ENCODE measurements at regions not wholly inside any gene's neighbourhood (a gene's known extent, or its start where the extent isn't known, plus 50 kb on each side); places are given as distances from the start of the nearest gene placed in this dataset.

DNA sequence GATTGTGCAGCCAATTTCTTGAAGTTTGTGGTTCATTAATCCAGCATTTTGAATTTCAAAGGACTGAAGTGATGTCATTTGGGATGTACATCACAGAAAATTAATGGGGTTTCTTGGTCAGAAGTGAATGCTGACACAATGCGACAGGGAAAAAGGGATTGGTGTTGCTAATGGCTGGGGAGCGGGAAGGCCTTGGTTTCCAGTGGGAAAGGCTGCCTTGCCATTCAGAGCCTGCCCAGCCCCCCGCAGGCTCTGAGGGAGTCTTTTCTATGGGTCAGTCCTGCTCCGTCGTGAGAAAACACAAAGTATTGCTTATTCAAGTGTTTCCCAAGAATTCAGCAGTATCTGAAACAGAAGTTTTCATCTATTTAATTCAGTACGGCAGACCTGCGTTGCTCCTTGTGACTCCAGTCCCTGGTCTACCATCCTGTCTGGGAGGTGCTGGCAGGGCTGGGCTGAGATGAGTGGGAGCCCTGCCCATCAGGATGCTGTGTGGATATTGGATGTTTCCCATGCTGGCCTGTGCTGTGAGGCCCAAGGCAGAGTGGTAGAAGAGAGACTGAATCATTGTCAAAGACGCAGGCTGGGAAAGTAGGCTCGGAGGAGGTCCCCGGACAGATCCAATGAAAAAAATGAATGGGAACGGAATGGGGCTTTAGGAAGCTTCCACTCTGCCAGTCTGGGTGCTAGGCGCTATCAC is 111.2 kb upstream of the KLHL25 start:
- Histone ChIP-seq H3K4me1 (ENCODE audit: insufficient read depth, insufficient read length) (peaks cover 5% of the 10 kb centered on the region), H3K9me3 (ENCODE audit: insufficient read depth, low read length) (no peaks in the 10 kb centered on the region), H3K36me3 (ENCODE audit: insufficient read depth, insufficient read length, low read length) (no peaks in the 10 kb centered on the region), H3K27me3 (ENCODE audit: insufficient read depth, insufficient read length) (no peaks in the 10 kb centered on the region), H3K4me3 (ENCODE audit: insufficient read length, low read depth) (no peak overlapping the region), H3K9ac (ENCODE audit: insufficient read length, low read depth) (no peak overlapping the region)
- DNase-seq (ENCODE audit: low read depth, low spot score), result no peak
- TF ChIP-seq ZNF274 (IDR thresholded peaks at IDR 0.05; ENCODE audit: low read depth, low read length) (no peak), YY1 (IDR thresholded peaks at IDR 0.05; ENCODE audit: insufficient read depth, insufficient read length) (no peak), SUZ12 (IDR thresholded peaks at IDR 0.05; ENCODE audit: extremely low read depth, insufficient read depth, insufficient read length) (no peak)

DNA sequence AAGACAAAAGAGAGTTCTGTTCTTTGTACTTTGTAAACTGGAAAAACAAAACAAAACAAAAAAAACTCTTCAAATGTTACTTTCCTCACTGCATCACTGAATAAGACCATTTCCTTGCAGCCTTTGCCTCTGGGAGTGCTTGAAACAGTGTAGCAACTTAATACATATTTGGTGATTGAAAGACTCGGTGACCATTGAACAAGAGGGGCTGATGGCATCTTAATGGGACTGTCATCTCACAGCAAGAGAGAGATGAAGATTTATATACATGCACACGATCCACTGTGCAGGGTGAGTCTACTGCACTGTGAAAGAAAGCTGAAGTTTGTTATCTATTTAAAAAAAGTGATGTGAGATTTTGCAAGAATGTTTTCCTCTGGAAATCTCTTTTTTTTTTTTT is 111.9 kb upstream of the KLHL25 start:
- DNase-seq (ENCODE audit: low read depth, low spot score), result no peak
- no peak for TF ChIP-seq SUZ12 (IDR thresholded peaks at IDR 0.05; ENCODE audit: extremely low read depth, insufficient read depth, insufficient read length)
- no peak for TF ChIP-seq YY1 (IDR thresholded peaks at IDR 0.05; ENCODE audit: insufficient read depth, insufficient read length)
- no peak for TF ChIP-seq ZNF274 (IDR thresholded peaks at IDR 0.05; ENCODE audit: low read depth, low read length)
- no peak overlapping the region for H3K9ac ChIP-seq (ENCODE audit: insufficient read length, low read depth)

DNA sequence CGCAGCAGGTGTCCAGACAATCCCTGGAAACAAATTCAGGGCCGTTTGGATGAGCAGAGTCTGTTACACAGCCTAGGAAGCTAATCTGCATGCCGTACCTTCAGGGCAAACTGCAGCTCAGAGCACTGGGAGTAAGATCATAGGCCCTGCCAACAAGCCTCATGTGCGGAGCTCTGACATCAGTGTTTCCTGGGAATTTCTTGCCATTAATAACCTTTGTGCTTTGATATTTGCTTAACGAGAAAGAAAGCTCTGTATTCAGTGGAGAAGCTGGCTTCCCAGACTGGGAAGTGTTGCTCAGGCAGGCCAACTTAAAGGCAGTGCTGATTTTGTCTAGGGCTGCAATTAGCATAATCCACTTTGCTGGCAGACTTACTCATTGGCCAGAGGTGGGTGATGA is 116.1 kb upstream of the KLHL25 start:
- TF ChIP-seq ZNF274 (IDR thresholded peaks at IDR 0.05; ENCODE audit: low read depth, low read length), result no peak
- TF ChIP-seq SUZ12 (IDR thresholded peaks at IDR 0.05; ENCODE audit: extremely low read depth, insufficient read depth, insufficient read length), result no peak
- TF ChIP-seq YY1 (IDR thresholded peaks at IDR 0.05; ENCODE audit: insufficient read depth, insufficient read length), result no peak
- Histone ChIP-seq H3K9me3 (ENCODE audit: insufficient read depth, low read length) (no peaks in the 10 kb centered on the region), H3K27me3 (ENCODE audit: insufficient read depth, insufficient read length) (no peaks in the 10 kb centered on the region), H3K4me1 (ENCODE audit: insufficient read depth, insufficient read length) (peaks cover 3% of the 10 kb centered on the region), H3K9ac (ENCODE audit: insufficient read length, low read depth) (no peak overlapping the region), H3K4me3 (ENCODE audit: insufficient read length, low read depth) (no peak overlapping the region), H3K36me3 (ENCODE audit: insufficient read depth, insufficient read length, low read length) (no peaks in the 10 kb centered on the region)
- no peak for DNase-seq (ENCODE audit: low read depth, low spot score)

More for the DNA sequence above, 111.9 kb upstream of the KLHL25 start:
- no peak overlapping the region for H3K4me3 ChIP-seq (ENCODE audit: insufficient read length, low read depth)
- peaks cover 5% of the 10 kb centered on the region for H3K4me1 ChIP-seq (ENCODE audit: insufficient read depth, insufficient read length)
- H3K9me3 ChIP-seq (ENCODE audit: insufficient read depth, low read length), result no peaks in the 10 kb centered on the region
- no peaks in the 10 kb centered on the region for H3K36me3 ChIP-seq (ENCODE audit: insufficient read depth, insufficient read length, low read length)
- no peaks in the 10 kb centered on the region for H3K27me3 ChIP-seq (ENCODE audit: insufficient read depth, insufficient read length)

DNA sequence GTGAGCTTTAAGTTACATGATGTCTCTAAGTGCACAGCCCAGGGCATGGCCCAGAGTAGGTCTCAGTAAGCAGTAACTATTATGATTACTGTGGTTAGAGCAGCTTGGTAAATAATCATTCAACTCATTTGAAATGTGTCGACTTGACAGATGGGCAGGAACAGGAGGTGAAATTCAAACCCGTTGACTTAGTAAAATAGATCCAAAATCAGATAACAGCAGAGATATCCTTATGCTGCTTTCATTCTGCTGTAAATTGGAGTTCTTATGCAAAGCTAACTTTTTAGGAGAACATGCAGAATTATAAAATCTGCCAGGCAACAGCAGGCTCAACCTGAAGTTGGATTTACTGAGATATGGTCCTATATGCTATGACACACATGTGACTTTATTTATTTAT is 118.7 kb upstream of the KLHL25 start:
- H3K27me3 ChIP-seq (ENCODE audit: insufficient read depth, insufficient read length), result no peaks in the 10 kb centered on the region
- DNase-seq (ENCODE audit: low read depth, low spot score), result no peak
- no peak for TF ChIP-seq ZNF274 (IDR thresholded peaks at IDR 0.05; ENCODE audit: low read depth, low read length)
- no peak for TF ChIP-seq YY1 (IDR thresholded peaks at IDR 0.05; ENCODE audit: insufficient read depth, insufficient read length)
- TF ChIP-seq SUZ12 (IDR thresholded peaks at IDR 0.05; ENCODE audit: extremely low read depth, insufficient read depth, insufficient read length), result no peak
- H3K36me3 ChIP-seq (ENCODE audit: insufficient read depth, insufficient read length, low read length), result no peaks in the 10 kb centered on the region
- peaks cover 15% of the 10 kb centered on the region; the same call in 1 of the 2 replicates for H3K9me3 ChIP-seq (ENCODE audit: insufficient read depth, low read length)
- no peak overlapping the region for H3K4me3 ChIP-seq (ENCODE audit: insufficient read length, low read depth)
- no peaks in the 10 kb centered on the region for H3K4me1 ChIP-seq (ENCODE audit: insufficient read depth, insufficient read length)
- no peak overlapping the region for H3K9ac ChIP-seq (ENCODE audit: insufficient read length, low read depth)

DNA sequence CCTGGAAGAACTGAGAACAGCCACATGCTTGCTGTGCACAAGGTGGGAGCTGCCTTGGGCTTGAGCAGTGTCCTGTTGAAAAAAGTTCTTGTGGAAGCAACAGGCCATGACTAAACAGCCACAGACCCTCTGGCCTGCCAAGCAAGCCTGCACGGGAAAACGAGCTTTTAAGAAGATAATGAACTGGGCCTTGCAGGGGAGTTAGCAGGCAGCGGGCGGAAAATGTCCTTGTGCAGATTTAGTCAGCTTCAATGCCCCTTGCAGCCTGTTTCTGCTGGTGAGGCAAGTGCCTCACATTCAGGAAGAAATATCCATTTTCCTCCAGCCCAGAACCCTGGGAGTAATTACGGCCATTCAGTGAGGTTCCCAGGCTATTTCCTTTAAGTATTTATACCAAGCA is 126.2 kb upstream of the KLHL25 start:
- no peak overlapping the region for H3K4me3 ChIP-seq (ENCODE audit: insufficient read length, low read depth)
- DNase-seq (ENCODE audit: low read depth, low spot score), result no peak
- H3K9me3 ChIP-seq (ENCODE audit: insufficient read depth, low read length), result peaks cover 15% of the 10 kb centered on the region; the same call in 1 of the 2 replicates
- peaks cover 2% of the 10 kb centered on the region for H3K4me1 ChIP-seq (ENCODE audit: insufficient read depth, insufficient read length)
- H3K36me3 ChIP-seq (ENCODE audit: insufficient read depth, insufficient read length, low read length), result no peaks in the 10 kb centered on the region
- no peak for TF ChIP-seq SUZ12 (IDR thresholded peaks at IDR 0.05; ENCODE audit: extremely low read depth, insufficient read depth, insufficient read length)
- H3K27me3 ChIP-seq (ENCODE audit: insufficient read depth, insufficient read length), result peaks cover 7% of the 10 kb centered on the region
- no peak overlapping the region for H3K9ac ChIP-seq (ENCODE audit: insufficient read length, low read depth)

DNA sequence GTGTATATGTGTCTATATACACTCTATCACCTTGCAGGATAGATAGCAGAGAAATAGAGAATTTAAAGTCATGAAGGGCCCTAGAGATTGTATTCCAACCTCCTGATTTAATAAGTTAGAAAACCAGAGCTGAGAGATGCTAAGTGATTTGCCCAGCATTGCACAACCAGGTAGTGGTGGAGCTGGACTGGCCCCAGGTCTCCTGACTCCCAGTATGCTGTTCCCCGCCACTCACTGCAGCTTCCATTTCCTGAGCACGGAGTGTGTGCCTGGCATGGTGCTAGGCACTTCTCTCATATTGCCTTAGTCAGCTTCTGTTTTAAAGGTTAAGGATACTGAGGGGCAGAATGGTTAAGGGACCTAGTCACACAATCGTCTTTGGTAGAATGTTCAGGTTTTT is 129.4 kb upstream of the KLHL25 start:
- Histone ChIP-seq H3K9me3 (ENCODE audit: insufficient read depth, low read length) (no peaks in the 10 kb centered on the region), H3K4me3 (ENCODE audit: insufficient read length, low read depth) (no peak overlapping the region), H3K9ac (ENCODE audit: insufficient read length, low read depth) (no peak overlapping the region), H3K36me3 (ENCODE audit: insufficient read depth, insufficient read length, low read length) (no peaks in the 10 kb centered on the region), H3K27me3 (ENCODE audit: insufficient read depth, insufficient read length) (peaks cover 7% of the 10 kb centered on the region), H3K4me1 (ENCODE audit: insufficient read depth, insufficient read length) (peaks cover 5% of the 10 kb centered on the region)
- DNase-seq (ENCODE audit: low read depth, low spot score), result no peak
- TF ChIP-seq YY1 (IDR thresholded peaks at IDR 0.05; ENCODE audit: insufficient read depth, insufficient read length), result no peak
- no peak for TF ChIP-seq ZNF274 (IDR thresholded peaks at IDR 0.05; ENCODE audit: low read depth, low read length)
- no peak for TF ChIP-seq SUZ12 (IDR thresholded peaks at IDR 0.05; ENCODE audit: extremely low read depth, insufficient read depth, insufficient read length)

DNA sequence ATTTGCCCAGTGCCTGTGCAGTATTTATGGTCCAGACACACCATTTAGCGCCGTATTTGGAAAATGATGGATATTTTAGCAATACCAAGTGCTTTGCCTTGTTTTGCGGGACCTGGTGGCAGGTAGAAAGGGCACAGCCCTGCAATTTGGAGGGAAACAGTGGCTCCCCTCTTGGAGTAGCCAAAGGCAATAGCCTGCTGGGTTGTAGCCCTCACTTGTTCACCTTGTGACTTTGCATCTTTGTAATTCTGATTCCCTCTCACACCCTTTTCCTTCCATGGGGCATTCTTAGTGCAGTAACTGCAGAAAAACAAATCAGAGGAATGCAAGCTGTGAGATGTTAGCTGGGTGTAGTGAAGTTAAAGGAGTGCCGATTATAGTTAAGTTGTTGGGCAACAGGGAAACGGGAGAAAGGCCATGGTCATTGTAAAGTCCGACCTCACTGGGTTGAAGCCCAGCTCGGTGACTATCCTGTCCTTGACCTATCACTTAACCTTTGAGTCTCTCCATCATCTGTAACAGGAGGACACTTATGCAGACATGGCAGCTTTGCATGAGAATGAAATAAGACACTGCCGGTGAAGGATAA is 131.0 kb upstream of the KLHL25 start:
- Histone ChIP-seq H3K4me1 (ENCODE audit: insufficient read depth, insufficient read length) (peaks cover 5% of the 10 kb centered on the region), H3K9me3 (ENCODE audit: insufficient read depth, low read length) (no peaks in the 10 kb centered on the region), H3K27me3 (ENCODE audit: insufficient read depth, insufficient read length) (peaks cover 7% of the 10 kb centered on the region), H3K9ac (ENCODE audit: insufficient read length, low read depth) (no peak overlapping the region), H3K4me3 (ENCODE audit: insufficient read length, low read depth) (no peak overlapping the region), H3K36me3 (ENCODE audit: insufficient read depth, insufficient read length, low read length) (no peaks in the 10 kb centered on the region)
- TF ChIP-seq SUZ12 (IDR thresholded peaks at IDR 0.05; ENCODE audit: extremely low read depth, insufficient read depth, insufficient read length), result no peak
- TF ChIP-seq YY1 (IDR thresholded peaks at IDR 0.05; ENCODE audit: insufficient read depth, insufficient read length), result no peak
- TF ChIP-seq ZNF274 (IDR thresholded peaks at IDR 0.05; ENCODE audit: low read depth, low read length), result no peak
- peak; percentile 61 for DNase-seq (ENCODE audit: low read depth, low spot score)
